Smooth muscle cell (in vitro differentiated cells): ENCODE measurements at regions not wholly inside any gene's neighbourhood (a gene's known extent, or its start where the extent isn't known, plus 50 kb on each side); places are given as distances from the start of the nearest gene placed in this dataset.

Experiments used
- DNase-seq: peaks from one replicate; lab custom pipeline; 2025; ENCODE audit not compliant: unreplicated experiment; lab: John Stamatoyannopoulos, UW
- H2AFZ ChIP-seq: fragments of 200-600 bp; sonication (generic); 2 replicates; pipeline ENCODE4 v1.6.0; 2016; ENCODE audit warnings: antibody characterized with exemption, low read depth, mild to moderate bottlenecking
- H3F3A ChIP-seq: fragments of 200-600 bp; sonication (generic); 2 replicates; pipeline ENCODE4 v1.6.0; 2017; ENCODE audit warnings: antibody characterized with exemption, low read depth
- H3K27ac ChIP-seq: fragments of 200-600 bp; sonication (generic); 2 replicates; pipeline ENCODE4 v1.5.1; 2016; ENCODE audit warnings: low read depth, mild to moderate bottlenecking
- H3K27me3 ChIP-seq: fragments of 200-600 bp; sonication (generic); 2 replicates; pipeline ENCODE4 v1.6.1; 2016; ENCODE audit warnings: low read depth, mild to moderate bottlenecking
- H3K36me3 ChIP-seq: fragments of 200-600 bp; sonication (generic); 2 replicates; pipeline ENCODE4 v1.5.1; 2016; ENCODE audit warnings: low read depth
- H3K4me1 ChIP-seq: fragments of 200-600 bp; sonication (generic); 2 replicates; pipeline ENCODE4 v1.5.1; 2016; ENCODE audit warnings: low read depth
- H3K4me2 ChIP-seq: fragments of 200-600 bp; sonication (generic); 2 replicates; pipeline ENCODE4 v1.6.0; 2016; ENCODE audit warnings: mild to moderate bottlenecking
- H3K4me3 ChIP-seq: fragments of 200-600 bp; sonication (generic); 2 replicates; pipeline ENCODE4 v1.5.1; 2016; ENCODE audit warnings: mild to moderate bottlenecking
- H3K79me2 ChIP-seq: fragments of 200-600 bp; sonication (generic); 2 replicates; pipeline ENCODE4 v1.6.0; 2016; ENCODE audit warnings: low read depth, mild to moderate bottlenecking
- H3K9ac ChIP-seq: fragments of 200-600 bp; sonication (generic); 2 replicates; pipeline ENCODE4 v1.6.0; 2016; ENCODE audit warnings: low read depth
- H3K9me3 ChIP-seq: fragments of 200-600 bp; sonication (generic); replicated peaks from 2 replicates; pipeline ENCODE4 v1.5.1; 2016; ENCODE audit warnings: low read depth
- H4K20me1 ChIP-seq: fragments of 200-600 bp; sonication (generic); 2 replicates; pipeline ENCODE4 v1.6.0; 2016; ENCODE audit warnings: low read depth
- CTCF ChIP-seq: fragments of 200-600 bp; sonication (generic); IDR thresholded peaks from 2 replicates; pipeline ENCODE4 v1.5.1; 2017; ENCODE audit warnings: borderline replicate concordance, mild to moderate bottlenecking, antibody characterized with exemption; ENCODE audit not compliant: insufficient read depth, poor library complexity, severe bottlenecking
- WGBS: methylation state at CpG from one replicate; pipeline ENCODE4 v1.1.7; 2016; ENCODE audit warnings: low lambda C conversion rate; 5-methylcytosine and 5-hydroxymethylcytosine counted together

- no peaks in the 10 kb centered on the region for H3F3A ChIP-seq
- no peaks in the 10 kb centered on the region for H4K20me1 ChIP-seq
- H3K36me3 ChIP-seq: no peaks in the 10 kb centered on the region
- no peak for TF ChIP-seq CTCF
- H3K9me3 ChIP-seq: no peaks in the 10 kb centered on the region
- H3K4me1 ChIP-seq: no peaks in the 10 kb centered on the region
- H2AFZ ChIP-seq: no peak overlapping the region
- H3K27ac ChIP-seq: no peak overlapping the region
- 85% methylated on average over 4 of the region's 4 CpGs for WGBS
- no peaks in the 10 kb centered on the region for H3K79me2 ChIP-seq
- no peak overlapping the region for H3K9ac ChIP-seq
- DNase-seq: no peak
- no peak overlapping the region for H3K4me2 ChIP-seq
- no peaks in the 10 kb centered on the region for H3K27me3 ChIP-seq
- H3K4me3 ChIP-seq: no peak overlapping the region
Observed at GRCh38 chr14:27013678-27014077, 415.8 kb upstream of the NOVA1 start.

- no peaks in the 10 kb centered on the region for H3K79me2 ChIP-seq
- 86% methylated on average over 1 of the region's 1 CpG for WGBS
- H3K36me3 ChIP-seq: no peaks in the 10 kb centered on the region
- no peaks in the 10 kb centered on the region for H3K4me1 ChIP-seq
- TF ChIP-seq CTCF: no peak
- H3K4me2 ChIP-seq: no peak overlapping the region
- H3K27ac ChIP-seq: no peak overlapping the region
- H3K9ac ChIP-seq: no peak overlapping the region
- no peaks in the 10 kb centered on the region for H3K9me3 ChIP-seq
- H3K27me3 ChIP-seq: no peaks in the 10 kb centered on the region
- no peaks in the 10 kb centered on the region for H4K20me1 ChIP-seq
- H2AFZ ChIP-seq: no peak overlapping the region
- H3K4me3 ChIP-seq: no peak overlapping the region
- no peaks in the 10 kb centered on the region for H3F3A ChIP-seq
- DNase-seq: no peak
Observed at GRCh38 chr14:27015065-27015464, 417.2 kb upstream of the NOVA1 start.

- no peaks in the 10 kb centered on the region for H3F3A ChIP-seq
- no peaks in the 10 kb centered on the region for H3K4me1 ChIP-seq
- DNase-seq: no peak
- no peak overlapping the region for H3K9ac ChIP-seq
- no peak overlapping the region for H3K27ac ChIP-seq
- H4K20me1 ChIP-seq: no peaks in the 10 kb centered on the region
- no peak overlapping the region for H3K4me2 ChIP-seq
- no peak for TF ChIP-seq CTCF
- H3K9me3 ChIP-seq: no peaks in the 10 kb centered on the region
- 95% methylated on average over 1 of the region's 1 CpG for WGBS
- no peak overlapping the region for H3K4me3 ChIP-seq
- no peaks in the 10 kb centered on the region for H3K27me3 ChIP-seq
- no peaks in the 10 kb centered on the region for H3K36me3 ChIP-seq
- H2AFZ ChIP-seq: no peak overlapping the region
- H3K79me2 ChIP-seq: no peaks in the 10 kb centered on the region
Observed at GRCh38 chr14:27025648-27026047, 427.8 kb upstream of the NOVA1 start.

- TF ChIP-seq CTCF: no peak
- 86% methylated on average over 3 of the region's 3 CpGs for WGBS
Observed at GRCh38 chr14:27026097-27026496, 428.3 kb upstream of the NOVA1 start.

More at GRCh38 chr14:27026097-27026496, 428.3 kb upstream of the NOVA1 start:
- H2AFZ ChIP-seq: no peak overlapping the region
- no peaks in the 10 kb centered on the region for H4K20me1 ChIP-seq
- H3K79me2 ChIP-seq: no peaks in the 10 kb centered on the region
- H3F3A ChIP-seq: no peaks in the 10 kb centered on the region
- no peak overlapping the region for H3K4me2 ChIP-seq
- no peak for DNase-seq
- H3K27ac ChIP-seq: no peak overlapping the region
- no peak overlapping the region for H3K9ac ChIP-seq
- no peak overlapping the region for H3K4me3 ChIP-seq
- H3K27me3 ChIP-seq: no peaks in the 10 kb centered on the region
- no peaks in the 10 kb centered on the region for H3K36me3 ChIP-seq
- no peaks in the 10 kb centered on the region for H3K9me3 ChIP-seq
- H3K4me1 ChIP-seq: no peaks in the 10 kb centered on the region
